ENCODE measurements at regions not wholly inside any gene's neighbourhood (a gene's known extent, or its start where the extent isn't known, plus 50 kb on each side); places are given as distances from the start of the nearest gene placed in this dataset.

GRCh38 chr2:48183991-48184390, 130.5 kb upstream of the FOXN2 start:
- ChIA-PET POLR2A (interaction anchor here (0.6 kb wide), 1 partner anchor 59 kb away, joined by 3 read pairs; no protein-coding TSS in a partner anchor), CTCF (no interaction called here)
- intact Hi-C loops (cut with micrococcal nuclease), result no loop called here
- no peaks in the 10 kb centered on the region for H3K9me3 Mint-ChIP-seq
- TF ChIP-seq CTCF (IDR thresholded peaks at IDR 0.05), result no peak
- H3K27me3 Mint-ChIP-seq, result no peaks in the 10 kb centered on the region
- no peak overlapping the region for H3K4me3 Mint-ChIP-seq
- ATAC-seq (ENCODE audit: low read depth), result no peak
- H3K27ac Mint-ChIP-seq, result no peak overlapping the region
- no peak for DNase-seq
- no peaks in the 10 kb centered on the region for H3K36me3 Mint-ChIP-seq (ENCODE audit: low read depth)
- no peaks in the 10 kb centered on the region for H3K4me1 Mint-ChIP-seq

- H3K9me3 Mint-ChIP-seq, result no peaks in the 10 kb centered on the region
- no peak overlapping the region for H3K4me3 Mint-ChIP-seq
- DNase-seq (no peak), ATAC-seq (ENCODE audit: low read depth) (no peak)
- ChIA-PET POLR2A (no interaction called here), CTCF (no interaction called here)
- intact Hi-C loops (cut with micrococcal nuclease), result no loop called here
- H3K36me3 Mint-ChIP-seq (ENCODE audit: low read depth), result no peaks in the 10 kb centered on the region
- H3K27ac Mint-ChIP-seq, result no peak overlapping the region
- H3K4me1 Mint-ChIP-seq, result peaks cover 9% of the 10 kb centered on the region
- no peaks in the 10 kb centered on the region for H3K27me3 Mint-ChIP-seq
- TF ChIP-seq CTCF (IDR thresholded peaks at IDR 0.05), result no peak
Observed at GRCh38 chr2:48187503-48187902, 127.0 kb upstream of the FOXN2 start.

GRCh38 chr2:48189552-48190228, 124.8 kb upstream of the FOXN2 start:
- Mint-ChIP-seq H3K4me3 (no peak overlapping the region), H3K9me3 (no peaks in the 10 kb centered on the region), H3K27ac (peak overlapping the region; percentile 15), H3K36me3 (ENCODE audit: low read depth) (no peaks in the 10 kb centered on the region), H3K27me3 (no peaks in the 10 kb centered on the region), H3K4me1 (peaks cover 9% of the 10 kb centered on the region)
- intact Hi-C loops (cut with micrococcal nuclease), result no loop called here
- DNase-seq (no peak), ATAC-seq (ENCODE audit: low read depth) (no peak)
- ChIA-PET CTCF (no interaction called here), POLR2A (no interaction called here)
- no peak for TF ChIP-seq CTCF (IDR thresholded peaks at IDR 0.05)

GRCh38 chr2:48190230-48190629, 124.3 kb upstream of the FOXN2 start:
- TF ChIP-seq CTCF (IDR thresholded peaks at IDR 0.05), result no peak
- intact Hi-C loops (cut with micrococcal nuclease), result no loop called here
- ChIA-PET CTCF (no interaction called here), POLR2A (no interaction called here)
- Mint-ChIP-seq H3K9me3 (no peaks in the 10 kb centered on the region), H3K27me3 (no peaks in the 10 kb centered on the region), H3K4me3 (no peak overlapping the region), H3K27ac (peak overlapping the region; percentile 15), H3K36me3 (ENCODE audit: low read depth) (no peaks in the 10 kb centered on the region), H3K4me1 (peaks cover 9% of the 10 kb centered on the region)
- no peak for DNase-seq
- no peak for ATAC-seq (ENCODE audit: low read depth)

GRCh38 chr2:48194641-48195040, 119.8 kb upstream of the FOXN2 start:
- ChIA-PET POLR2A (no interaction called here), CTCF (no interaction called here)
- Mint-ChIP-seq H3K9me3 (no peaks in the 10 kb centered on the region), H3K36me3 (ENCODE audit: low read depth) (no peaks in the 10 kb centered on the region), H3K27ac (no peak overlapping the region), H3K27me3 (no peaks in the 10 kb centered on the region), H3K4me3 (no peak overlapping the region), H3K4me1 (peaks cover 20% of the 10 kb centered on the region)
- DNase-seq (no peak), ATAC-seq (ENCODE audit: low read depth) (no peak)
- intact Hi-C loops (cut with micrococcal nuclease), result no loop called here
- TF ChIP-seq CTCF (IDR thresholded peaks at IDR 0.05), result no peak
